ENCODE measurements at regions not wholly inside any gene's neighbourhood (a gene's known extent, or its start where the extent isn't known, plus 50 kb on each side); places are given as distances from the start of the nearest gene placed in this dataset.

DNA sequence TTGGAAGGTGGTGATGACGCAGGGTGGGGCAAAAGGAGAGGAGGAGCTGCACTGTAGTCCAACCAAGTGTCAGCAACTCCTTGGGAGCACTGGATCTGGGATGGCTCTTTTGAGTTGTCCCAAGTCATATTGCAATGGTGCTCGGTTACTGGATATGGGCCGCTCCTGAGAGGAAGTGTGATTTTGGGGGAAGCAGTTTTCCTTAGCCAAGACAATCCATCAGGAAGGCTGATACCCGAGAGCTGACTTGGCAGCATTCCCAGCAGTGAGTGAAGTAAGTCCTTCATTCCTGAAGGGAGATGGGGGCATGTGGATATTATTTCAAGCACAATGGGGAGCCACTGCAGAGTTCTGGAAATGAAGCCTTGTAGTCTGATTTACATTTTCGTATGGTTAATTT is 354.1 kb downstream of the RFPL4B start:
- H3K4me3 ChIP-seq (ENCODE audit: extremely low read depth, insufficient read depth, low read length, poor library complexity, severe bottlenecking) = no peak overlapping the region
- H3K9me3 ChIP-seq (ENCODE audit: control insufficient read depth, low read length) = no peaks in the 10 kb centered on the region
- no peaks in the 10 kb centered on the region for H3K36me3 ChIP-seq (ENCODE audit: control insufficient read depth, insufficient read depth, low read length)
- H3K27ac ChIP-seq (ENCODE audit: low read depth, low read length, severe bottlenecking) = no peak overlapping the region
- WGBS, 2 experiments (ENCODE audit: insufficient coverage in 2 of 2) = 85 to 94% methylated on average over 4 to 5 of the region's 5 CpGs
- H3K4me1 ChIP-seq (ENCODE audit: control insufficient read depth, insufficient read depth, low read length, poor library complexity, severe bottlenecking) = no peaks in the 10 kb centered on the region

DNA sequence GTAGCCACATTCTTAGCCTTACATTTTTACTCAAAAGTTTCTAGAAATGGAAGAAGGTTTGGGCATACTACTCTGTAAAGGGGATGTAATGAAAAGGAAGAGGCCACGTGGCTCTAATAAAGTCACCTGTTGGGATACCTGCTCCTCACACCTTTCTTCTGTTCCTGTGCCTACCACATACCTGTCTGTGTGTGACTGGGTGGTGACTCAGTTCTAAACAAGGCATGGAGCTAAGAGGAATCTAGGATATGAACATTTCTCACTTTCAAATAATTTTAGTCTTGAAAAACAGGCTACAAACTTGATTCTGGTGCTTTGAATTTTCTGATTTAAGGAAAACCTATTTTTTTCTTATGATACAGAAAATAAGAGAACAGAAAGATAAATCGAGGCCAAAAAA is 363.6 kb downstream of the RFPL4B start:
- Histone ChIP-seq H3K36me3 (ENCODE audit: control insufficient read depth, insufficient read depth, low read length) (no peaks in the 10 kb centered on the region), H3K4me1 (ENCODE audit: control insufficient read depth, insufficient read depth, low read length, poor library complexity, severe bottlenecking) (no peaks in the 10 kb centered on the region), H3K9me3 (ENCODE audit: control insufficient read depth, low read length) (no peaks in the 10 kb centered on the region), H3K4me3 (ENCODE audit: extremely low read depth, insufficient read depth, low read length, poor library complexity, severe bottlenecking) (no peak overlapping the region), H3K27ac (ENCODE audit: low read depth, low read length, severe bottlenecking) (no peak overlapping the region)
- no CpG with 5 or more reads among the region's 2 CpGs for WGBS, 2 experiments (ENCODE audit: insufficient coverage in 2 of 2)

DNA sequence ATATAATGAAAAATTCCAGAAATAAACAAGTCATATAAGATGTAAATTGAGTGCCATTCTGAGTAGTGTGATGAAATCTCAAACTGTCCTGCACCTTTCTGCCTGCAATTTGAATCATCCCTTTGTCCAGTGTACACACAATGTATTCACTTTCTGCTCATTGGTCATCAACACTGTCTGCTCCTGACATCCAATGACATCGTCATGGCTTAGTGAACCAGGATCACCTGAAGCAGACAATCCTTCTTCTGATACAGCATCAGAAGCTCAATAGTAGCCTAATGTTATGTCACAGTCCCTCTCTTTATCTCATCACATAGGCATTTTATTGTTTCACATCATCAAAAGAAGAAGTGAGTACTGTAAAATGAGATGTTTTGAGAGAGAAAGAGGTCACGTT is 366.3 kb downstream of the RFPL4B start:
- H3K4me1 ChIP-seq (ENCODE audit: control insufficient read depth, insufficient read depth, low read length, poor library complexity, severe bottlenecking) = no peaks in the 10 kb centered on the region
- WGBS, 2 experiments (ENCODE audit: insufficient coverage in 2 of 2) = 83 to 95% methylated on average over 1 of the region's 2 CpGs

DNA sequence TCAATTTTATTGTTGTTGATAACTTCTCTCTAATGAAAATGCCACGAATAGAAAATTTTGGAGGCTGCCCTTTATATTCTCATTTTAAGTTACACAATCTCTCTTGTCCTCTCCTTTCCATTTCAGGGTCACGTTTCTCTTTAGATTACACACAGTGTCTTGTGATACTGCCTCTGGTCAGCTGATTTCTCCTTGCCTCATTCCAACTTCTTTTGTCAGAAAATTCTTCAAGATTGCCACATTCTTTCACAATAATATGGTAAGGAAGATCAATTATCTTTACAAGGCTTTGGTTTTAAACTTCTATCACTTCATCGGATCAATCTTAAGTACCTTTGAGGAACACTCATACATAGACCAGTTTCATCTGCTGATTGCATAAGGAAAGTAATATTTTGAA is 370.3 kb downstream of the RFPL4B start:
- no peaks in the 10 kb centered on the region for H3K4me1 ChIP-seq (ENCODE audit: control insufficient read depth, insufficient read depth, low read length, poor library complexity, severe bottlenecking)
- H3K27ac ChIP-seq (ENCODE audit: low read depth, low read length, severe bottlenecking) = no peak overlapping the region
- 100% methylated on average over 1 of the region's 3 CpGs; no CpG with 5 or more reads in 1 of the 2 experiments for WGBS, 2 experiments (ENCODE audit: insufficient coverage in 2 of 2)
- no peak overlapping the region for H3K4me3 ChIP-seq (ENCODE audit: extremely low read depth, insufficient read depth, low read length, poor library complexity, severe bottlenecking)
- H3K9me3 ChIP-seq (ENCODE audit: control insufficient read depth, low read length) = no peaks in the 10 kb centered on the region
- H3K36me3 ChIP-seq (ENCODE audit: control insufficient read depth, insufficient read depth, low read length) = no peaks in the 10 kb centered on the region

More for the DNA sequence above, 366.3 kb downstream of the RFPL4B start:
- Histone ChIP-seq H3K4me3 (ENCODE audit: extremely low read depth, insufficient read depth, low read length, poor library complexity, severe bottlenecking) (no peak overlapping the region), H3K9me3 (ENCODE audit: control insufficient read depth, low read length) (no peaks in the 10 kb centered on the region), H3K27ac (ENCODE audit: low read depth, low read length, severe bottlenecking) (no peak overlapping the region), H3K36me3 (ENCODE audit: control insufficient read depth, insufficient read depth, low read length) (no peaks in the 10 kb centered on the region)

DNA sequence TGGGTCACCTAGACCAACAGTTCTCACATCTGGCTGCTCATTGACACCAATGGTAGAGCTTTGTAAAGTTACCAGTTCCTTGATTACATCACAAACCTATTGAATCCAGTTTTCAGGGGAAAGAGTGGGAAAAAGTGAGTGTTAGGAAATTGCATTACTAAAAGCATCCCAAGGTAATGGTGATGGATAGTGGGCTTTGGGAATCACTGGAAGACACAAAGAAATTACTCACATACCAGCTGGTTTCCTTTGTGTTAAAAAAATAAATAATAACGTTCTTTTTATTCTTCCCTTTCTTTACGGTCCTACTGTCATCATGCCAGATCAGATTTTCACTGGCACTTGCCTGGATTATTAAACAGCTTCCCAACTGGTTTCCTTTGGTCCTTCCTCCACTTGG is 370.7 kb downstream of the RFPL4B start:
- H3K36me3 ChIP-seq (ENCODE audit: control insufficient read depth, insufficient read depth, low read length) = no peaks in the 10 kb centered on the region
- no peaks in the 10 kb centered on the region for H3K9me3 ChIP-seq (ENCODE audit: control insufficient read depth, low read length)
- H3K4me3 ChIP-seq (ENCODE audit: extremely low read depth, insufficient read depth, low read length, poor library complexity, severe bottlenecking) = no peak overlapping the region
- no peaks in the 10 kb centered on the region for H3K4me1 ChIP-seq (ENCODE audit: control insufficient read depth, insufficient read depth, low read length, poor library complexity, severe bottlenecking)
- WGBS, 2 experiments (ENCODE audit: insufficient coverage in 2 of 2) = 100% methylated on average over 1 of the region's 2 CpGs
- H3K27ac ChIP-seq (ENCODE audit: low read depth, low read length, severe bottlenecking) = no peak overlapping the region

DNA sequence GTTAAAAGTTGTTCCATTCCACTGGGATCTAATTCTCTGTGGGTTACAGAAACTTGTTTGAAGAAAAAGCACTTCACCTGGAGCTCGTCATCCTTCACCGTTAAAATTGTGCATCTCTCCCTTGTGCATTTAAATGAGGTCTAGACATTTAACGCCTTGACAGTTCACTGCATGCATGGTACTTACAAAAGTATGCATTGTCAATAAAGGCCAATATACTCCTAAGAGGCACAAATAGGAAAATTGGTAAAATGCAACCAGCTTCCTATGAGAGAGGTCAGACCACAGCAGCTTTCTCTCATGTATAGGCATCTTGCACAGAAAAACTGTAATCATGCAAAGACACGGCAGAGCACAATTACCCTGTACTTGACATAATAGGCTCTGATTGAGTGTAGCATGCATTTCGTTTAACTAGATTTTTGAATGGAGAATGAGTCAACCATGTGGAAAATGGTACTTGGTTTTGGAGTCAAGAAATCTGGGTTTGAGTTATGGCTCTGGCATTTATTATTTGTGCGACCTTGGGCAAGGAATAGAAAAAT is 378.5 kb downstream of the RFPL4B start:
- no peak overlapping the region for H3K4me3 ChIP-seq (ENCODE audit: extremely low read depth, insufficient read depth, low read length, poor library complexity, severe bottlenecking)
- WGBS, 2 experiments (ENCODE audit: insufficient coverage in 2 of 2) = 89 to 100% methylated on average over 3 to 4 of the region's 6 CpGs
- no peaks in the 10 kb centered on the region for H3K9me3 ChIP-seq (ENCODE audit: control insufficient read depth, low read length)
- no peaks in the 10 kb centered on the region for H3K36me3 ChIP-seq (ENCODE audit: control insufficient read depth, insufficient read depth, low read length)
- no peak overlapping the region for H3K27ac ChIP-seq (ENCODE audit: low read depth, low read length, severe bottlenecking)
- no peaks in the 10 kb centered on the region for H3K4me1 ChIP-seq (ENCODE audit: control insufficient read depth, insufficient read depth, low read length, poor library complexity, severe bottlenecking)

DNA sequence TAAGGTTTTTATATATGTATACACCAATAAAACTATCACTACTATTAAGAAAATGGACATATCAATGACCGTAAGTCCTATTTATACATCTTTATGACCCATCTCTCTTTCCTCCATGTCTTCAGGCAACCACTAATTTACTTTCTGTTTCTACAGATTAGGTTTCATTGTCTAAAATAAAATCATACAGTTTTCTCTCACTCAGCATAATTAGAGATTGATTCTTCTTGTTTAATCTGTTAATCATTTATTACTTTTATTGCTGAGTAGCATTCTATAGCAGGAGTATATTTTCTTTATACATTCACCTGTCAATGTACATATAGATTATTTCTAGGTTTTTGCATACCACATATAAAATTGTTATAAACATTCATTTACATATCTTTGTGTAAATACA is 388.0 kb downstream of the RFPL4B start:
- H3K27ac ChIP-seq (ENCODE audit: low read depth, low read length, severe bottlenecking) = no peak overlapping the region
- no peaks in the 10 kb centered on the region for H3K9me3 ChIP-seq (ENCODE audit: control insufficient read depth, low read length)
- H3K4me1 ChIP-seq (ENCODE audit: control insufficient read depth, insufficient read depth, low read length, poor library complexity, severe bottlenecking) = no peaks in the 10 kb centered on the region
- no peaks in the 10 kb centered on the region for H3K36me3 ChIP-seq (ENCODE audit: control insufficient read depth, insufficient read depth, low read length)
- no peak overlapping the region for H3K4me3 ChIP-seq (ENCODE audit: extremely low read depth, insufficient read depth, low read length, poor library complexity, severe bottlenecking)
- WGBS, 2 experiments (ENCODE audit: insufficient coverage in 2 of 2) = no CpG with 5 or more reads among the region's 1 CpG

DNA sequence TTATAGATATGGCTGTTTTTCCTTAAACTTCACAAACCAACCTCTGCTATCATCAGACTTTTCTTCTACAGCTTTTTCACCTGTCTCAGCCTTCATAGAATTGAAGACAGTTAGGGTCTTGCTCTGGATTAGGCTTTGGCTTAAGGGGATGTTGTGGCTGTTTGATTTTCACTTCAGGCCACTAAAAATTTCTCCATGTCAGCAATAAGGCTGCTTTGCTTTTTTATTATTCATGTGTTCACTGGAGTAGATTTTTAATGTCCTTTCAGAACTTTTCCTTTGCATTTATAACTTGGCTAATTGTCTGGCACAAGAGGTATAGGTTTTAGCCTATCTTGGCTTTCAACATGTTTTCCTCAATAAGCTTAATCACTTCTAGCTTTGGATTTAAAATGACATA is 392.6 kb downstream of the RFPL4B start:
- Histone ChIP-seq H3K27ac (ENCODE audit: low read depth, low read length, severe bottlenecking) (no peak overlapping the region), H3K9me3 (ENCODE audit: control insufficient read depth, low read length) (no peaks in the 10 kb centered on the region), H3K36me3 (ENCODE audit: control insufficient read depth, insufficient read depth, low read length) (no peaks in the 10 kb centered on the region), H3K4me1 (ENCODE audit: control insufficient read depth, insufficient read depth, low read length, poor library complexity, severe bottlenecking) (no peaks in the 10 kb centered on the region), H3K4me3 (ENCODE audit: extremely low read depth, insufficient read depth, low read length, poor library complexity, severe bottlenecking) (no peak overlapping the region)

DNA sequence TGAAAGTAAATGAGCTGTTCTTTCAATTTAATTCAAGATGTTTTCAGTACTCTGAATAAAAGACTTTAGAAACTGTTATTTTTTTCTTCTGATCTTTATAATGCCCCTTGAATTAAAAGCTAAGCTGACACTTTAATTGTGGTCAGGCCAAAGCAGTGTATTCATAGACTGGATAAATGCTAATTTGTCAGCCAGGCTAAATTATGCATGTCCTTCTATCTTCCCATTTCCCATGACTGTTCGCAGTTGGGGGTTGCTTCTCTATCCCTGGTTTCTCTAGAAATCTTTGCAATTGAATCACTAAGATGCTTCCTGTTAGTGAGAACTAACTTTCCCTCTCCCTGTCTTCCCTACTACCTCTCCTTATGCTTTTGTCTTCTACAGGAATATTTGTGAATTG is 396.2 kb downstream of the RFPL4B start:
- Histone ChIP-seq H3K27ac (ENCODE audit: low read depth, low read length, severe bottlenecking) (no peak overlapping the region), H3K36me3 (ENCODE audit: control insufficient read depth, insufficient read depth, low read length) (no peaks in the 10 kb centered on the region), H3K4me3 (ENCODE audit: extremely low read depth, insufficient read depth, low read length, poor library complexity, severe bottlenecking) (no peak overlapping the region), H3K4me1 (ENCODE audit: control insufficient read depth, insufficient read depth, low read length, poor library complexity, severe bottlenecking) (no peaks in the 10 kb centered on the region), H3K9me3 (ENCODE audit: control insufficient read depth, low read length) (no peaks in the 10 kb centered on the region)
- WGBS, 2 experiments (ENCODE audit: insufficient coverage in 2 of 2) = 20 to 22% methylated on average over 1 of the region's 1 CpG

DNA sequence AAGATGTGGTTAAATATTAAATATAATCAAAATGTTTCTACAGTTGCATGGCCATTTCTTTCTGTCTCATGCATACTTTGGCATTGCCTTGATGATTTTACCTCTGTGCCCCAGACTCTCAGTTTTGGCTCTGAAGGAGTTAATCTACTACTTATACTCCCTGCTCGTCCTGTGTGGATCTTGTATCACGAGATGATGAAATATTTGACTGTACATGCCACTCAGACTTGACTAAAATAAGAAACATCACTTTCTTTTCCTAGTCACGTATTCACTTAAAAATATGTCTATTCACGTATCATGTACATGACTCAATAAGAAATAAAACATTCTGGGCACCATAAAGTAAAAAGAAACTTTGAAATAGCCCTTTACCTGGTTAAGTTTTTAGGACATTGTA is 397.7 kb downstream of the RFPL4B start:
- no peaks in the 10 kb centered on the region for H3K36me3 ChIP-seq (ENCODE audit: control insufficient read depth, insufficient read depth, low read length)
- 100% methylated on average over 1 of the region's 4 CpGs; no CpG with 5 or more reads in 1 of the 2 experiments for WGBS, 2 experiments (ENCODE audit: insufficient coverage in 2 of 2)
- no peaks in the 10 kb centered on the region for H3K4me1 ChIP-seq (ENCODE audit: control insufficient read depth, insufficient read depth, low read length, poor library complexity, severe bottlenecking)
- no peaks in the 10 kb centered on the region for H3K9me3 ChIP-seq (ENCODE audit: control insufficient read depth, low read length)
- no peak overlapping the region for H3K27ac ChIP-seq (ENCODE audit: low read depth, low read length, severe bottlenecking)
- H3K4me3 ChIP-seq (ENCODE audit: extremely low read depth, insufficient read depth, low read length, poor library complexity, severe bottlenecking) = no peak overlapping the region

DNA sequence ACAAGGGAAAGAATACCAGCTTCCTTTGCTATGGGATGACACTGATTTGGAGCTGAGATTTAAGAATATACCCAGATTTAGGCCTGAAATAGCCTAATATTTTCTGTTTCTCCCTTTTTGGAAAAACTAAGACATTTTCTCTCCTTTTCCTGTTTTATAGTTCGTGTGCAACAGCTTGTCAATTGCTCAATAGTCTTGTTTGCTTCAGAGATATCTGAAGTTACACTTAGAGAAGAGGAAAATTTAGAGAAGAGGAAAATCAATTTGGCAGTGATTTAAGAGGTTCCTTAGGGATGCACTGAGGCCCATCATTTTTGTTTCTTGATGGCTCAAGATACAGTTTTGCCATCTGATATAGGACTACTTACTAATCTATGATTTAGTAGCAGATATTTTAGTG is 398.6 kb downstream of the RFPL4B start:
- H3K36me3 ChIP-seq (ENCODE audit: control insufficient read depth, insufficient read depth, low read length) = no peaks in the 10 kb centered on the region
- WGBS, 2 experiments (ENCODE audit: insufficient coverage in 2 of 2) = no CpG with 5 or more reads among the region's 1 CpG
- H3K9me3 ChIP-seq (ENCODE audit: control insufficient read depth, low read length) = no peaks in the 10 kb centered on the region
- no peaks in the 10 kb centered on the region for H3K4me1 ChIP-seq (ENCODE audit: control insufficient read depth, insufficient read depth, low read length, poor library complexity, severe bottlenecking)
- no peak overlapping the region for H3K4me3 ChIP-seq (ENCODE audit: extremely low read depth, insufficient read depth, low read length, poor library complexity, severe bottlenecking)
- H3K27ac ChIP-seq (ENCODE audit: low read depth, low read length, severe bottlenecking) = no peak overlapping the region
